PC-9 (cell line): ENCODE measurements at regions not wholly inside any gene's neighbourhood (a gene's known extent, or its start where the extent isn't known, plus 50 kb on each side); places are given as distances from the start of the nearest gene placed in this dataset.

Experiments
- BruUV-seq: library from RNA; stranded (reverse); fragments of 400-500 nt; replicated peaks from 2 replicates; lab custom pipeline; 2021; lab: Mats Ljungman, UMichigan
- CTCF ChIA-PET: fragments of 300-600 bp; sonication (Branson Sonifier 250); formaldehyde crosslinking; loops from one replicate; lab custom pipeline; 2022; ENCODE audit warnings: antibody characterized with exemption; lab: Charles Lee
- POLR2A ChIA-PET: fragments of 300-600 bp; sonication (Branson Sonifier 250); formaldehyde crosslinking; loops from one replicate; lab custom pipeline; 2022; ENCODE audit warnings: antibody characterized with exemption; ENCODE audit not compliant: unreplicated experiment; lab: Charles Lee
- DNase-seq, 2 experiments: peaks; one replicate each; pipeline versions ENCODE4 v3.0.0 to v3.0.0-alpha.2; 2015 to 2022; ENCODE audit warnings: mixed read lengths in 1 of 2
- H2AFZ ChIP-seq: fragments of 200-600 bp; sonication (generic); 2 replicates; pipeline ENCODE4 v1.8.1; 2017; ENCODE audit warnings: antibody characterized with exemption
- H3F3A ChIP-seq: fragments of 200-600 bp; sonication (generic); 2 replicates; pipeline ENCODE4 v1.8.1; 2017; ENCODE audit warnings: antibody characterized with exemption, mild to moderate bottlenecking, low read depth; ENCODE audit not compliant: insufficient read depth
- H3K27ac ChIP-seq: fragments of 200-600 bp; sonication (generic); 2 replicates; pipeline ENCODE4 v1.6.1; 2016; ENCODE audit warnings: mixed run types
- H3K27me3 ChIP-seq: fragments of 200-600 bp; sonication (generic); 2 replicates; pipeline ENCODE4 v1.6.1; 2016; ENCODE audit warnings: low read depth, mixed run types; ENCODE audit not compliant: insufficient read depth
- H3K36me3 ChIP-seq: fragments of 200-600 bp; sonication (generic); 2 replicates; pipeline ENCODE4 v1.6.1; 2016; ENCODE audit warnings: low read depth, mixed run types
- H3K4me1 ChIP-seq: fragments of 200-600 bp; sonication (generic); replicated peaks from 2 replicates; pipeline ENCODE4 v1.6.1; 2016; ENCODE audit warnings: mixed run types; ENCODE audit not compliant: insufficient read depth
- H3K4me2 ChIP-seq: fragments of 200-600 bp; sonication (generic); 2 replicates; pipeline ENCODE4 v1.6.1; 2017; ENCODE audit warnings: mixed run types
- H3K4me3 ChIP-seq: fragments of 200-600 bp; sonication (generic); 2 replicates; pipeline ENCODE4 v1.6.1; 2016; ENCODE audit warnings: mixed run types
- H3K79me2 ChIP-seq: fragments of 200-600 bp; sonication (generic); 2 replicates; pipeline ENCODE4 v1.6.1; 2017; ENCODE audit warnings: low read depth, mixed run types
- H3K9me2 ChIP-seq: fragments of 200-600 bp; sonication (generic); 2 replicates; pipeline ENCODE4 v1.8.1; 2017; ENCODE audit warnings: mild to moderate bottlenecking; ENCODE audit not compliant: insufficient read depth
- H3K9me3 ChIP-seq: fragments of 200-600 bp; sonication (generic); 2 replicates; pipeline ENCODE4 v1.8.1; 2016; ENCODE audit warnings: low read depth; ENCODE audit not compliant: insufficient read depth
- H4K20me1 ChIP-seq: fragments of 200-600 bp; sonication (generic); 2 replicates; pipeline ENCODE4 v1.8.1; 2017; ENCODE audit not compliant: insufficient read depth
- CTCF ChIP-seq: fragments of 200-600 bp; sonication (generic); conservative IDR thresholded peaks from 2 replicates; pipeline ENCODE4 v1.6.1; 2017; ENCODE audit warnings: mixed run types, antibody characterized with exemption, mild to moderate bottlenecking, moderate library complexity
- EZH2 ChIP-seq: fragments of 200-600 bp; sonication (generic); IDR thresholded peaks from 2 replicates; pipeline ENCODE4 v1.8.0; 2017; ENCODE audit warnings: antibody characterized with exemption, low read depth
- intact Hi-C: fragments of 100-400 bp; cut with micrococcal nuclease; formaldehyde crosslinking; loops from one replicate; pipeline ENCODE4 v1.10.0; 2022; ENCODE audit not compliant: unreplicated experiment

- Histone ChIP-seq H3K79me2 (no peaks in the 10 kb centered on the region), H3K9me2 (no peaks in the 10 kb centered on the region), H3K4me1 (peaks cover 24% of the 10 kb centered on the region), H2AFZ (no peak overlapping the region), H3K4me2 (no peak overlapping the region), H3K9me3 (no peaks in the 10 kb centered on the region), H3K27me3 (no peaks in the 10 kb centered on the region), H3K4me3 (no peak overlapping the region), H4K20me1 (no peaks in the 10 kb centered on the region), H3K36me3 (no peaks in the 10 kb centered on the region), H3K27ac (no peak overlapping the region), H3F3A (peaks cover 25% of the 10 kb centered on the region)
- ChIA-PET CTCF (no interaction called here), POLR2A (no interaction called here)
- TF ChIP-seq EZH2: no peak
- TF ChIP-seq CTCF: no peak
- no TSS peak for BruUV-seq
- no peak for DNase-seq
- intact Hi-C loops: no loop called here
These were observed 178.7 kb downstream of the CYYR1 start for GRCh38 chr21:26394341-26394740.

GRCh38 chr21:26391166-26391565 lies 181.9 kb downstream of the CYYR1 start:
- H3F3A ChIP-seq: peaks cover 40% of the 10 kb centered on the region
- H3K4me1 ChIP-seq: peaks cover 39% of the 10 kb centered on the region
- peak overlapping the region; percentile 89 for H3K27ac ChIP-seq
- H3K79me2 ChIP-seq: no peaks in the 10 kb centered on the region
- DNase-seq: no peak
- no peaks in the 10 kb centered on the region for H3K36me3 ChIP-seq
- ChIA-PET CTCF (no interaction called here), POLR2A (no interaction called here)
- no TSS peak for BruUV-seq
- intact Hi-C loops: no loop called here
- no peaks in the 10 kb centered on the region; the same call in 1 of the 2 replicates for H3K9me3 ChIP-seq
- no peak overlapping the region for H2AFZ ChIP-seq
- H3K27me3 ChIP-seq: no peaks in the 10 kb centered on the region
- peak overlapping the region; percentile 68; the same call in 1 of the 2 replicates for H3K4me2 ChIP-seq
- TF ChIP-seq CTCF (no peak), EZH2 (no peak)
- no peak overlapping the region for H3K4me3 ChIP-seq
- no peaks in the 10 kb centered on the region for H3K9me2 ChIP-seq
- no peaks in the 10 kb centered on the region for H4K20me1 ChIP-seq

- no TSS peak for BruUV-seq
- peak; percentile 60 to 98 for DNase-seq
- H3K27ac ChIP-seq: peak overlapping the region; percentile 89
- H2AFZ ChIP-seq: peak overlapping the region; percentile 6; the same call in 1 of the 2 replicates
- TF ChIP-seq EZH2 (no peak), CTCF (no peak)
- ChIA-PET POLR2A (interaction anchor here (0.5 kb wide), 1 partner anchor 80 kb away, joined by 3 read pairs; no protein-coding TSS in a partner anchor), CTCF (no interaction called here)
- no peaks in the 10 kb centered on the region for H3K9me2 ChIP-seq
- no peaks in the 10 kb centered on the region for H3K27me3 ChIP-seq
- peak overlapping the region; percentile 26; the same call in 1 of the 2 replicates for H3K4me3 ChIP-seq
- no peaks in the 10 kb centered on the region for H4K20me1 ChIP-seq
- intact Hi-C loops: loop anchor here (1.0 kb wide), 1 partner anchor 16 kb away; no protein-coding TSS in a partner anchor
- no peaks in the 10 kb centered on the region for H3K36me3 ChIP-seq
- H3K9me3 ChIP-seq: no peaks in the 10 kb centered on the region; the same call in 1 of the 2 replicates
- H3K4me2 ChIP-seq: peak overlapping the region; percentile 68
- H3K4me1 ChIP-seq: peaks cover 45% of the 10 kb centered on the region
- peaks cover 40% of the 10 kb centered on the region for H3F3A ChIP-seq
- no peaks in the 10 kb centered on the region for H3K79me2 ChIP-seq
These were observed 183.0 kb downstream of the CYYR1 start for GRCh38 chr21:26389971-26390641.
